RKO (cell line): ENCODE measurements at regions not wholly inside any gene's neighbourhood (a gene's known extent, or its start where the extent isn't known, plus 50 kb on each side); places are given as distances from the start of the nearest gene placed in this dataset.
"Not testable (repeated sequence)": the region's sequence is repeated elsewhere in the genome, so short reads cannot be mapped to it uniquely, and the experiment has no call there.

Experiments used
- DNase-seq: peaks from one replicate; pipeline ENCODE4 v3.0.0-alpha.2; 2016; ENCODE audit warnings: low spot score

- no peak for DNase-seq
Measured at GRCh38 chr6:132045877-132046276, 94.7 kb upstream of the CCN2 start.

- DNase-seq, result no peak
Measured at GRCh38 chr6:132043148-132043547, 92.0 kb upstream of the CCN2 start.

- DNase-seq, result peak; percentile 26
Measured at GRCh38 chr6:132041706-132042105, 90.5 kb upstream of the CCN2 start.

- no peak for DNase-seq
Measured at GRCh38 chr6:132028029-132028428, 76.9 kb upstream of the CCN2 start.

- no peak for DNase-seq
Measured at GRCh38 chr6:132025468-132025867, 74.3 kb upstream of the CCN2 start.

GRCh38 chr6:132023490-132023889 is 72.3 kb upstream of the CCN2 start:
- peak; percentile 3 for DNase-seq

- DNase-seq, result no peak
Measured at GRCh38 chr6:132021552-132022375, 70.6 kb upstream of the CCN2 start.

GRCh38 chr6:132020918-132021317 is 69.7 kb upstream of the CCN2 start:
- DNase-seq, result not testable (repeated sequence)

- no peak for DNase-seq
Measured at GRCh38 chr6:132020138-132020581, 69.0 kb upstream of the CCN2 start.

GRCh38 chr6:132019586-132019985 is 68.4 kb upstream of the CCN2 start:
- no peak for DNase-seq

- DNase-seq, result no peak
Measured at GRCh38 chr6:132017942-132018341, 66.8 kb upstream of the CCN2 start.

GRCh38 chr6:132016396-132016795 is 65.2 kb upstream of the CCN2 start:
- DNase-seq, result no peak

- no peak for DNase-seq
Measured at GRCh38 chr6:132011582-132011981, 60.4 kb upstream of the CCN2 start.

GRCh38 chr6:132009175-132009574 is 58.0 kb upstream of the CCN2 start:
- no peak for DNase-seq

- DNase-seq, result peak; percentile 39
Measured at GRCh38 chr6:132007474-132008190, 56.5 kb upstream of the CCN2 start.

GRCh38 chr6:132005178-132005577 is 54.0 kb upstream of the CCN2 start:
- DNase-seq, result no peak

GRCh38 chr6:132004668-132005067 is 53.5 kb upstream of the CCN2 start:
- DNase-seq, result no peak

GRCh38 chr6:132003516-132004178 is 52.5 kb upstream of the CCN2 start:
- no peak for DNase-seq
